ENCODE measurements at regions not wholly inside any gene's neighbourhood (a gene's known extent, or its start where the extent isn't known, plus 50 kb on each side); places are given as distances from the start of the nearest gene placed in this dataset.

DNA sequence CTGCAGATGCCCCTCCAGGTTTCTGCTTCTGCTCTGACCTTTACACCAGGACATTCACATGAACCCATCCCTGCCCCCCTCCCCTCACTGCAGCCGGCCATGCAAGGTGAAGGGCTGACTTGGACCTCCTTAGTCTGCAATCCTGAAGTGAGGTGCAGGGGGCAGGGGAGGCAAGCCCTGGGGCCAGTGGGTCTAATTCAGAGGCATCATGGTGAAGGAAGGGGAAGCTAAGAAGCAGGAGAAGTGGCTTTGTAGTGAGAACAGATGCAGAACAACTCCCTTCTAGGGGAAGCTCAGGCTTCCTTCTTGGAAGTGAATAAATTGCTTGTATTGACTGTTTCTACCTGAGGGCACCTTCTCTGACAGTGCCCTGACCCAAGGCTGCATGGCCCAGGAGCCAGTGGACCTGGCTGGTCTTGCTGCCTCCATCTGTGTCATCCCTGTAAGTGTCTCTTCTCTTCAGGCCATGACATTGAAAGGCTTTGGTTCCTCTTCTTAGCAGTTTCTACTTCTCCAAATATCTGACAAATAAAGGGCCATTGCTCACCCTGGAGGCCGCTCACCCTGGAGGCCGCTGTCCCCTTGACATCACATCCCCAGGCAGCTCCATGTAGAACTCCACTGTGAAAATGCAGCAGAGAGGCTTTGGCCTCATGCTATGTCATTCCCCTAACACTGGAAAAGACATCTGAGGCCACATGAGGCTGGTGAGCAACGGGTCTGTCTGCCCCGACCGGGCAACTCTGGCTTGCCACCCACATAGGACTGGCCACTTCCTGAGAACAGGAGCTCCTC, 55.3 kb downstream of the GADD45G start:
- no peak for DNase-seq (ENCODE audit: low read depth)
- no peak overlapping the region for H3K4me3 ChIP-seq (ENCODE audit: low read depth, low read length)
- TF ChIP-seq, protein P1, sequence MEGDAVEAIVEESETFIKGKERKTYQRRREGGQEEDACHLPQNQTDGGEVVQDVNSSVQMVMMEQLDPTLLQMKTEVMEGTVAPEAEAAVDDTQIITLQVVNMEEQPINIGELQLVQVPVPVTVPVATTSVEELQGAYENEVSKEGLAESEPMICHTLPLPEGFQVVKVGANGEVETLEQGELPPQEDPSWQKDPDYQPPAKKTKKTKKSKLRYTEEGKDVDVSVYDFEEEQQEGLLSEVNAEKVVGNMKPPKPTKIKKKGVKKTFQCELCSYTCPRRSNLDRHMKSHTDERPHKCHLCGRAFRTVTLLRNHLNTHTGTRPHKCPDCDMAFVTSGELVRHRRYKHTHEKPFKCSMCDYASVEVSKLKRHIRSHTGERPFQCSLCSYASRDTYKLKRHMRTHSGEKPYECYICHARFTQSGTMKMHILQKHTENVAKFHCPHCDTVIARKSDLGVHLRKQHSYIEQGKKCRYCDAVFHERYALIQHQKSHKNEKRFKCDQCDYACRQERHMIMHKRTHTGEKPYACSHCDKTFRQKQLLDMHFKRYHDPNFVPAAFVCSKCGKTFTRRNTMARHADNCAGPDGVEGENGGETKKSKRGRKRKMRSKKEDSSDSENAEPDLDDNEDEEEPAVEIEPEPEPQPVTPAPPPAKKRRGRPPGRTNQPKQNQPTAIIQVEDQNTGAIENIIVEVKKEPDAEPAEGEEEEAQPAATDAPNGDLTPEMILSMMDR (IDR thresholded peaks at IDR 0.05; ENCODE audit: control insufficient read depth, extremely low read depth, insufficient read depth): no peak

DNA sequence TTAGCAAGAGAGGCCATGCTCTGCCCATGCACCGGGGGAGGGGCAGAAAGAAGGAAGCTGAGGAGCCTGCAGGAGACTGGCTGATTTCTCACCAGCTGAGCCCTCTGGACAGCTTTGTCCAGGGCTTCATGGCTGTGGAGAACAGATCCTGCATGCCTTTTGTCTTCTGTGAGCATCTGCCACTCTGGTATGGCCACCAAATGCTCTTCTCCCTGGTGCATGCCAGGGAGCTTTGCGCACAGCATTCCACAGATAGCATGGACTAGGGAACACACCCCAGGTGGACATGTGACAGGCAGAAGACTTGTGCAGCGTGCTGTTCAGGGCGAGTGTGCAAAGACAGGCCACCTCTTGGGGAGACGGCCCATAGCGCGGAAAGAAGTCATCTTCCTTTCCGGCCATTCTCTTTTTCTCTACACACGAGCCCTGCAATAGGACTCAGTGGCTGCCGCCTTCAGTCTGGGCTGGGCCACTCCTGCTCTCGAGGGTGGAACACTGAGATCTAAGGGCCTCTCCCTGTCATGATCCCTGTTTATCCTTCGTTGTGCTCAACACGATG, 56.7 kb downstream of the GADD45G start:
- H3K4me3 ChIP-seq (ENCODE audit: low read depth, low read length): no peak overlapping the region
- no peak for DNase-seq (ENCODE audit: low read depth)
- TF ChIP-seq, protein P1 (IDR thresholded peaks at IDR 0.05; ENCODE audit: control insufficient read depth, extremely low read depth, insufficient read depth): no peak

DNA sequence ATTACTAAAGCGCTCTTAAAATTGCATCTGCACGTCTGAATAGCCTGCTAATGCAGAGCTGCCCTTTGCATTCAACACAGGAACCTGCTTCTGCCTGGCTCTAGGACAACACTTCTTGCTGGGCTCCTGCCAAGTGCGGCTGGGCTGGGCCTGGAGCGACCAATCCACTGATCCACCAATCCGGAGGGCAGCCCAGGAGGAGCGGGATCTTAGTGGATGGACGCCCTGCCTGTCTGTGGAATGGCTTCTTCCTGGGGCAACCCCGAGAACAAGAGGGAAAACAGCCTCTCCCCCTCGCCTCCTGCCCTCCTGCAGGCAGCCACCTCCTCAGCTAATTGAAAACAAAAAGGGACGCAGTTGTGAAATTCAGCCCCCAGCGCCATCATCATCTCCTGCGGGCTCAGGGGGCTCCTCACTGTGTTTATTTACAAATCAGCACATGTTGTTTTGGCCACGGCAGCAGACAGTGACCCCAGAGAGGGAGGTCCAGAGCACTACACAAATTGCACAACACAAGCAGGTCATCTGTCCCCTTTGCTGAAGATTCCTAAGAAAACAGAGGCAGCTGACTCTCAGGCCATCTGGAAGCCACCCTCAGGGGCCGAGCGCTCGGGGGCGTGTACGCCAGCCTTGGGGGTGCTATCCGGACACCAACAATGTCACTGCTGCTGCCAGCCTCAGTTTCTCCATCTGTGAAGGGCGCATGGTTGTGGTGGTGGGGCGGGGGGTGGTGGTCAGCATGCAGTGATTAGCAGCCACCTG, 57.3 kb downstream of the GADD45G start:
- peak; percentile 96 for DNase-seq (ENCODE audit: low read depth)
- TF ChIP-seq, protein P1 (IDR thresholded peaks at IDR 0.05; ENCODE audit: control insufficient read depth, extremely low read depth, insufficient read depth): no peak
- no peak overlapping the region for H3K4me3 ChIP-seq (ENCODE audit: low read depth, low read length)

DNA sequence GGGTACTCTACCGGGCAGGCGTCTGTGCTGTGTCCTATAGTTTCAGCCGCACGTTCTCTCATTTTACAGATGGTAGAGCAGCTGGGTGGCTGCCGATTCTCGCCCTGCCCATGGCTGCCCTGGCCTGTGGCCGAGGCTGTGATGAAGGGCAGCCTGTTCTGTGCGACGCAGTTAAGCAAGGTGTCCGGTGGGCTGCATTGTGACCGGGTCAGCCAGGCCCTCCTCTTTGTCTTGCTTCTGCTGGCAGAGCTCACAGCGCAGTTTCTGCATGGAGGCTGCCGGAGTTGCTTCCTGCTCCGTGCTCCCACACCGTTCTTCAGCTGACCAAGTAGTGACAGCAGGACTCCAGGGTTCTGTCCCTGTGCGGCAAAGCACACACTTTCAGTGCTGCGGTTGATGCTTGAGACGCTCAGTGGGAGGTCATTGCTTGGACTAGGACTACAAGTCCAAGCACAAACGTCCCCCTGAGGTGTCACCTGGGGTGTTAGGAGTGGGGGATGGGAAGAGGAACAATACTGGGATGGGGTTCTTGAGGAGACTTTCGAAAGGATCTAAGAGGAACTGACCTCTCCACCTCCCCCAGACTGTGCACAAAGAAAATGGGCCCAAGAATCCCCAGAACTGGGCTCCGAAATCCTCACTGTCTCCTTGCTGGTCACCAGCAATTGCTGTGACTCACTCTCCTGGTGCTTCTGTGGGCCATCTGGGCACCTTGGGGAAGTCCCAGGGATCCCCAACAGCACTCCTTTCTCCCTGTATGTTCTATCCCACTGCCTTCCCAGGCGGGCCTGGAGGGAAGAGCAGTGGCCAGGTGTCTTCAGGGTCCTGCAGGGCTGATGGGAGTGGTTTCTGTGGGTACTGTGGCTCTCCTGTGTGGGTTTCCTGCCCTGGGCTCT, 58.2 kb downstream of the GADD45G start:
- no peak for DNase-seq (ENCODE audit: low read depth)
- H3K4me3 ChIP-seq (ENCODE audit: low read depth, low read length): no peak overlapping the region
- TF ChIP-seq, protein P1 (IDR thresholded peaks at IDR 0.05; ENCODE audit: control insufficient read depth, extremely low read depth, insufficient read depth): no peak

DNA sequence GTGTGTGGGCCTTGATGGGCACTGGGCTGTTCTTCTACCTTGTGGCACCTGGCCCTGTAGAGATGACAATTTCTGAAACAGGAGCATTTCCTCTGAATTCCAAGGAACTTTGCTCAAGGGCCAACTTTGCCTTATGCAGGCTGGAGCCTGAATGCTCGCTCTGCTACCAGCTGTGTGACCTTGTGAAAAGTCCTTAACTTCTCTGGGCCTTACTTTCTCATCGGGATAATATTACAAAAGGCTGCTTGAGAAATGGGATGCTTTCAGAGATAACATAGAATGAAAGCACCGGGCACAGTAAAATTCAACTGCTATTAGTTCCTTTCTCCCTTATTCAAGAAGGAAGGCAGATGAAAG, 58.8 kb downstream of the GADD45G start:
- TF ChIP-seq, protein P1 (IDR thresholded peaks at IDR 0.05; ENCODE audit: control insufficient read depth, extremely low read depth, insufficient read depth): no peak
- H3K4me3 ChIP-seq (ENCODE audit: low read depth, low read length): no peak overlapping the region
- no peak for DNase-seq (ENCODE audit: low read depth)

DNA sequence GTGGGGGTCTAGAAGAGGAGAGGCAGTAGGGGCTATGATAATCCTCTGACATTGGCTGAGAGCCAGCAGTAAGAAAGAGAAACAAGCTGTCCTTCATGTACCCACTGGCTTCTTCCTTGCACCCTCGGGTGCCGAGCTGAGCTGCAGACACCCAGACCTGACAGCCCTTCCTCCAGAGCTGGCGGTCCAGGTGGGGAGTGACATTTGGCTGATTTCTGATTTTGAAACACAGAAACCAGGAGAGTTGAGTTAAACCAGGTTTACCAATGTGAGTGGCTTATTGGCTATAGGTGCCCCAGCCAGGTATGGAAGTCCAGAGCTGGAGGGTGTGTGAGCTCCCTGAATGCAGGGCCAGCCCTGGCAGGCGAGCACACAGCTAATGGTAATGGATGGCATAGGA, 59.2 kb downstream of the GADD45G start:
- DNase-seq (ENCODE audit: low read depth): no peak
- TF ChIP-seq, protein P1 (IDR thresholded peaks at IDR 0.05; ENCODE audit: control insufficient read depth, extremely low read depth, insufficient read depth): no peak
- no peak overlapping the region for H3K4me3 ChIP-seq (ENCODE audit: low read depth, low read length)
